ENCODE measurements at regions not wholly inside any gene's neighbourhood (a gene's known extent, or its start where the extent isn't known, plus 50 kb on each side); places are given as distances from the start of the nearest gene placed in this dataset.

- DNase-seq (ENCODE audit: low spot score): no peak
Observed at GRCh38 chr15:39086641-39087040, 494.2 kb upstream of the THBS1 start.

DNA sequence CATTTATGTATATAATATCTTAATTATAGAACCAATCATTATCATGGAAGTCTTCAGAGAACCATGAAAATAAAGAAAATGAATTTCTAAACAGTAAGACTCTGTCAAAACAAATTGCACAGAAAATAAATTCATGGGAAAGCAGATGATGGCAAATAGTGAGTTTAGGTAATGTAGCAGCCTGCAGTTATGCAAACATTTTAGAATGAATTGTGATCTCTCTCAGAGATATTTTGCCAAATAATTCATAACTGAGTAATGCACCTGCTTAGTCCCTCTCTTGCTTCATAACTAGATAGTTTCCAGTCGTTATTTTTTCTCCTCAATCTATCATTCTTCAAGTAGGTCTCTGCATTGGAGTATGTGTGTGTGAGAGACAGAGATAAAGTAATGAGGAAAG is 492.7 kb upstream of the THBS1 start:
- no peak for DNase-seq (ENCODE audit: low spot score)

DNA sequence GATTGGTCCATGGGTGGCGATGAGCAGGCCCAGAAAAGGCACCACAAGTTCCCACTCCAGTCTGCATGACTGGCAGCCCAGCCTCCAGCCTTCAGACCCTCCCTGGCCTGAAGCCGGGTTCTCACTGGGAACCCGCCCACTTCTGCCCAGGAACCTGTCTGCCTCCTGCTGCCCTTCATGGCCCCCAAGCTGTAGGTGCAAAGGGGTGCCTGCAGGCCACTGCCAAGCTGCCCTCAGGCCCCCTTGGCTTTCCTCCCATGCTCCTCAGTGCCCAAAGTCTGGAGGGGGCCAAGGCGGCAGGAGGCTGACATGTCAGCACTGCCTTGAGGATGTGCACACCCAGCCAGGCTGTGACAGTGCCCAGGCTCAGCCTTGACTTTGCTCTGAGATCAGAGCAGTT is 488.5 kb upstream of the THBS1 start:
- DNase-seq (ENCODE audit: low spot score): no peak

DNA sequence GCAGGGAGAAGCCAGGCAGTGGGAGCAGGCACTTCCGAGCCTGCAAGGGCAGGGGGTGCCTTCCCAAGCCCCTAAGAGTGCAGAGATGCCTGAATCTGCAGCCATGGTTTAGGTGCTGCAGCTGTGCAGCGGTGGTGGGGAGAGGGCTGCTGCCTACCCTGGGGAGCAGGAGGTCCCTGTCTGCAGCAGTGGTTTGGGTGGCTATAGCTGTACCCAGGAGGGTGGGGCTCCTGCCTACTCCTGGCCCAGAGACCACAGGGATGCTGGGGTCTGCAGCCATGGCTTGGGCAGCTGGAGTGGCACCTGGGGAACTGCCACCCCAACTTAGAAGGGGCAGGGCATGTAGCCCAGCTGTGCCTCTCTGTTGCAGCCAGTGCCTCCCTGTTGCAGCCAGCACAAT is 488.1 kb upstream of the THBS1 start:
- no peak for DNase-seq (ENCODE audit: low spot score)

DNA sequence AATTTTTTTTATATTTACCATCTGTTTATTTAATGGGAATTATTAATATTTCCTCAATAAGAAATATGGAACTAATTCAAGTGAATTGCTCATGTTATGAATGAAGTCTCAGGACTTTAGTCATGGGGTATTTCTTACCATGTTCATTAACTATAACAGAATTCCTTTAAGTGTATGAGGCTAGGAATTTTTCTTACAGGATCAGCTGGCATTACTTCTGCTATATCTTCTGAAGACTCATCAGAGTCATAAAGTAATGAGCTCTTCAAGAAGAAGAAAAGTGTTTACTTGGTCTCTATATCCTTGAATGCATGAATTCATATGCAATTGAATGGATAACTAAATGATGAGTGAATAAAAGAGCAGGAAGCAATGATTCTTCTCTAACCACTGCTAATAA is 486.8 kb upstream of the THBS1 start:
- DNase-seq (ENCODE audit: low spot score): no peak

- DNase-seq (ENCODE audit: low spot score): no peak
Observed at GRCh38 chr15:39095218-39095879, 485.5 kb upstream of the THBS1 start.

DNA sequence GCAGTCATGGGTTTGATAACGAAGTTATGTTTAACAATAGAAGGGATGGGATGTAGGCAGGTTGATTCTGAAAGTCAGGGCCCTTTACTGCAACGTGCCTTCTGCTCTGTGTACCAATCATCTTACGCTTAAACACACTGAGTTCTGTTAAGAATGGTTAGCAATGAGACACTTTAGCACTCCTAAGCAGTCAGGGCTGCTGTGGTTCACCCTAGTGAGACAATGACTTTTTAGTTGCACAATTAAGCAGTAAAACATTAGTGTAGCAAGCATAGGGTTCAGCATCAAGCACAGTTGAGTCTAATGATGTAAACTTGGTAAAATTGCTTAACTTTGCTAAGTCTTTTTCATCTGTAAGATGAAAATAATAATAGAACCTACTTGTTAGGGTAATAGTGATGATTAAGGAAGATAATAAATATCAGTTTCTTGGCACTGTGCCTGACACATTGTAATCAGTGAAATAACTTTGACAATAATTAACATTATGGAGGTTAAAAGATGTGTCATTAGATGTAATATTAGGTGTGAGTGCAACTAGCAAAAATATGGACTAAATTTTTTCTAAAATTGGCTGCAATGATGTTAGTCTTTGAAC is 484.2 kb upstream of the THBS1 start:
- no peak for DNase-seq (ENCODE audit: low spot score)

DNA sequence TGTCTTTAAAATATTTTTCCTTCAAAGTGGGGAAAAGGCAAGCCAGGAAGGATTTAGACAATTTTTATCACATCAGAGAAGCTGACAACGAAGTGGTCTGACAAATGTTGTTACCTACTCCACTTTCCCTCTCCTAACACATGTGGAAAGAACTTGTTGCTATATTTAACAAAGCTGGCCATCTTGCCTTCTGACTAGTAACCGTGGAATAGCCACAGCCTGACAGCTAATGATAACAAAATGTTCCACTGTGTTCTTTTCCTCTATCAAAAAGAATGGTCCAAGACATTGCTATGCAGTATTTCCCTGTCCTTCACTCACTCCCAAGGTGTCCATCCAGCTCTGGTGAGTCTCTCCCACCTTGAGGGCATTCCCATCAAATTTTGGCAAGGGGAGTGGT is 481.4 kb upstream of the THBS1 start:
- DNase-seq (ENCODE audit: low spot score): no peak

GRCh38 chr15:39100106-39100660 is 480.7 kb upstream of the THBS1 start:
- no peak for DNase-seq (ENCODE audit: low spot score)

DNA sequence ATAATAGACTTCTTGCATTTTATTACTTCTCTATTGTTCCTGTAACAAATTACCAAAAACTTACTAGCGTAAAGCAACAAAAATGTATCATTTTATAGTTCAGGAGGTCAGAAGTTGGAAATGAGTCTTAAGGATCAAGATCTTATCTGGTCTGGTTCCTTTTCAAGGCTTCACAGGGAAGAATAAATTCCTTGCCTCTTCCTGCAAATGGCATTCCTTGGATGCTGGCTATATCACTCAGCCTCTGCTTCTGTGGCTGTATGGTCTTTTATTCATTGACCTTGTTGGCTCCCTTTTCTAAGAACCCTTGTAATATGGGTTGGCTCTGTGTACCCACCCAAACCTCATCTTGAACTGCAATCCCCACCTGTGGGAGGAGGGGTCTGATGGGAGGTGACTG is 478.4 kb upstream of the THBS1 start:
- no peak for DNase-seq (ENCODE audit: low spot score)

DNA sequence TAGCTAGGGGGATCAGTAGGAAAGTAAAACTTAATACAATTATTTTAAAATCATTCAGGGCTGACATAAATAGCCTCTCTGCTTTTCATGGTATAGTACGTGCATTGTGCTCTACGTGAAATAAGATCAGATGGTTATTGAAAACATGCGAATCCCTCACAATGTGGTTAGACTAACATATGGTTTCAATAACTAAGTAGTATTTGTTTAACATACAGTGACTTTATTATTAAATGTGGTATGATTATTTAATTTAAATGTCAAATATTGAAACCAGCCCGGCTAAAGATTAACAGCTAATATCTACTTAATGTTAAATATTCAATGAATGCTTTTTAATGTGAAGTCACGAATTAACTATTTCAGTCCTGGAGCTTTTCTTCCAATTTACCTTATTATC is 473.9 kb upstream of the THBS1 start:
- no peak for DNase-seq (ENCODE audit: low spot score)

- no peak for DNase-seq (ENCODE audit: low spot score)
Observed at GRCh38 chr15:39108021-39108420, 472.9 kb upstream of the THBS1 start.

- DNase-seq (ENCODE audit: low spot score): no peak
Observed at GRCh38 chr15:39110336-39110735, 470.5 kb upstream of the THBS1 start.

DNA sequence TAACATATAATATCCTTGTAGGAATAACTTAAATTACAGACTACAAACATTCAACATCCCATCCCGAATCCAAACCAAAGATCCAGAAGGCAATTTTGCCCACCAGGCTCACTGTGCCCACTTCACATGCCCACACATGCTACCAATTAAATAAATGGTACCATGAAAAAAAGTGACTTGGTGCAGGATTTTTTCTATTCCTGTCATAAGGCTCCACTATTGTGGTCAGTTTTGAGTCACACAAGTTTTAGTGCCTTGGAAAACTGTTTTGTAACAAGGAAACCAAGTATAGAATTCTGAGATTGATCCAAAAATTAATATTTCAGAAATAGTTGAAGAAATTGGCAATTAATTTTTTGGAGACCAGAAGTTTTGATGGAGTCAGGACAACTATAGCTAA is 470.1 kb upstream of the THBS1 start:
- DNase-seq (ENCODE audit: low spot score): no peak

DNA sequence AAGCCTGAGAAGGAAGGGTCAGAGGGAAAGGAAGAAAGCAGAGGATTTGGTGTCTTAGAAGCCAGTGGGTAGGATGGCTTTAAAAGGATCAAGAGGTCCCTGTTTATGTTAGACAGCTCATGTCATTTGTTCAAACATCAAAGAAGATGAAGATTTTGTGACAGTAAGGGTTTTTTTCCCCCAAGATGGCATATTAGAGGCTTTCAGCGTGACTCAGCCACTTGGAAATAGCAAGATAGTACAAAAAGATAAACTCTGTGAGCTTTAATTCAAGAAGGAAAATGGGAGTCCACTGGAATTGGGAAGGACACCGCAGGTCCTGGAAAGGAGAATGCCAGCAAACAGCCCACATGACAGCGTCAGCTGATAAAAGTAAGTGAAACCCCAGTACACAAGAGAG is 467.1 kb upstream of the THBS1 start:
- no peak for DNase-seq (ENCODE audit: low spot score)

- no peak for DNase-seq (ENCODE audit: low spot score)
Observed at GRCh38 chr15:39114690-39115378, 466.0 kb upstream of the THBS1 start.

- no peak for DNase-seq (ENCODE audit: low spot score)
Observed at GRCh38 chr15:39115379-39116057, 465.4 kb upstream of the THBS1 start.

GRCh38 chr15:39118510-39118909 is 462.4 kb upstream of the THBS1 start:
- no peak for DNase-seq (ENCODE audit: low spot score)

GRCh38 chr15:39124155-39124552 is 456.7 kb upstream of the THBS1 start:
- no peak for DNase-seq (ENCODE audit: low spot score)

DNA sequence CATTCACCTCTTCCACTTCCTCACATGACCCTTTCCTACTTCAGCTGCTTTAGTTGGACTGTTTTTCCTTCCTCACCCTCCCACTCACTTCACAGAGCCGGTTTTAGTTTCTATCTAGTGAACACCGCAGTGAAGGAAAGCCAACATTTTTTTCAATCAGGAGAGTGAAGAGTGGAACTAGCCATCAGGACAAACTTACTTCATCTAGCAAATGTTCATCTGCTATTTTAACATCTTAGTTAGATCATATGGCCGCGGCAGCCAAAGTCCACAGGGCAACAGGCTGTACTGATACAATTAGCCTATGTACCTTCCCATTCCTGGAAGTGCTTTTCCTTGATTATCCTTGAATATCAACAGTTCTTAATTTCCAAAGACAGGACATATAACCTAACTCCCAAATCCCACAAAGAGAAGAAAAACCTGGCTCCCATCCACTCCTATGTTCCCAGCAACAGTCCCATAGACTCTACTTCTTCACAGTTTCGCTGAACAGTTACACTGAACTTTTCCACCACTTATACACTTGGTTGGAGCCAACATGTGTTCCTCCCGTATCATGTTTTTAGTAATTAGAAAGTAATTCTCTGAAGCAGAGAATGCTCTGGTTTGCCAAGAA is 456.2 kb upstream of the THBS1 start:
- no peak for DNase-seq (ENCODE audit: low spot score)

- no peak for DNase-seq (ENCODE audit: low spot score)
Observed at GRCh38 chr15:39125226-39125625, 455.7 kb upstream of the THBS1 start.

- DNase-seq (ENCODE audit: low spot score): peak; percentile 11
Observed at GRCh38 chr15:39125904-39126303, 455.0 kb upstream of the THBS1 start.
